ENCODE measurements at regions not wholly inside any gene's neighbourhood (a gene's known extent, or its start where the extent isn't known, plus 50 kb on each side); places are given as distances from the start of the nearest gene placed in this dataset.

DNA sequence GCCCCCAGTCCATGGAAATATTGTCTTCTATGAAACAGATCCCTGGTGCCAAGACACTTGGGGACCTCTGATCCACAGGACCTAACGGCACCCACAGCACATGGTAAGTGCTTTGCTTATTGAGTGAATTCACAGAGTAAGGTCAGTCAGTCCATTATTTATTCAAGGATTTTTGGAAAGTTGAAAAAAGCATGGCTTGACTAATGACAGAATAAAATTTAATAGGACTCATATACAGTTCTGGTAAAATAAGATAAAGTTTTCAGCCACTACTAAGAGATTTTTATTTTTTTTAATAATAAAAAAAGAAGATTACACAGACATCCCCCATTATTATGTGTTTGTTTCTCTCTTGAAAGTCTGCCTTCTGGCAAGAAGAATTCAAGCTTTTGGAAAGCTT, 490.6 kb upstream of the HS3ST1 start:
- TF ChIP-seq, protein P1, sequence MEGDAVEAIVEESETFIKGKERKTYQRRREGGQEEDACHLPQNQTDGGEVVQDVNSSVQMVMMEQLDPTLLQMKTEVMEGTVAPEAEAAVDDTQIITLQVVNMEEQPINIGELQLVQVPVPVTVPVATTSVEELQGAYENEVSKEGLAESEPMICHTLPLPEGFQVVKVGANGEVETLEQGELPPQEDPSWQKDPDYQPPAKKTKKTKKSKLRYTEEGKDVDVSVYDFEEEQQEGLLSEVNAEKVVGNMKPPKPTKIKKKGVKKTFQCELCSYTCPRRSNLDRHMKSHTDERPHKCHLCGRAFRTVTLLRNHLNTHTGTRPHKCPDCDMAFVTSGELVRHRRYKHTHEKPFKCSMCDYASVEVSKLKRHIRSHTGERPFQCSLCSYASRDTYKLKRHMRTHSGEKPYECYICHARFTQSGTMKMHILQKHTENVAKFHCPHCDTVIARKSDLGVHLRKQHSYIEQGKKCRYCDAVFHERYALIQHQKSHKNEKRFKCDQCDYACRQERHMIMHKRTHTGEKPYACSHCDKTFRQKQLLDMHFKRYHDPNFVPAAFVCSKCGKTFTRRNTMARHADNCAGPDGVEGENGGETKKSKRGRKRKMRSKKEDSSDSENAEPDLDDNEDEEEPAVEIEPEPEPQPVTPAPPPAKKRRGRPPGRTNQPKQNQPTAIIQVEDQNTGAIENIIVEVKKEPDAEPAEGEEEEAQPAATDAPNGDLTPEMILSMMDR (IDR thresholded peaks at IDR 0.05; ENCODE audit: low read depth, low read length): no peak
- no peak for DNase-seq (ENCODE audit: extremely low read depth, low read depth)

DNA sequence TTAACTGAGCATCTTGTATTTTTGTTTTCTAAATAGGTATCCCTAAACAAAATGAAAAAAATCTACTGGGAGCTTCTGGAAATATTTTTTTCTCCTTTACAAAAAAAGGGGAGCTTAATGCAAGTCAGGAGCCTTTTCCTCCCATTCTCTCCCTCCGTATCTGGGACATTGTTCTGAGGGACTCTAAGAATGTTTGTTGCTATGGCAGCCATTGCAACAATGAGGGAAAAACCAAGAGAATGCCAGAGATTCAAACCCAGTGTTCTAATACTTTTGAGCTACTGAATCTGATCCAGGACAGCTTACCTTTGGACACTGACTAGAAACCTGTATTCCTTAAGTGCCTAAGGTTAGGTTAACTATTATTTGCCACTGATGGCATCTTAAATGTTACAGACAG, 485.7 kb upstream of the HS3ST1 start:
- no peak for DNase-seq (ENCODE audit: extremely low read depth, low read depth)
- TF ChIP-seq, protein P1 (IDR thresholded peaks at IDR 0.05; ENCODE audit: low read depth, low read length): no peak

DNA sequence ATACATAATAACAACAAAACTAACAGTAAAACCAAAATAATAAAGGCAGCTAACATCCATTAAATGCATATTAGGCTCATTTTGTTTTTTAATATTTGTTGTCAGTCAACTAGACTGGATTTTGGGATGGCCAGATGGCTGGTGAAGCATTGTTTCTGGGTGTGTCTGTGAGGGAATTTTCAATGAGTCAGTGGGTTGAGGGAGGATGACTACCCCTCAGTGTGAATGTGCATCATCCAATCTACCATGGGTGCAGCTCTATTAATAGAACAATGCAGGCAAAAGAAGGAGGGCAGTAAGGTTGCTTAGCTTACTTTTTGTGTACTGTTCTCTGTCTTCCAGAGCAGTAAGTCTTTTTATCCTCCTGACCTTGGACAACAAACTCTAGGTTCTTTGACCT, 484.2 kb upstream of the HS3ST1 start:
- no peak for DNase-seq (ENCODE audit: extremely low read depth, low read depth)

DNA sequence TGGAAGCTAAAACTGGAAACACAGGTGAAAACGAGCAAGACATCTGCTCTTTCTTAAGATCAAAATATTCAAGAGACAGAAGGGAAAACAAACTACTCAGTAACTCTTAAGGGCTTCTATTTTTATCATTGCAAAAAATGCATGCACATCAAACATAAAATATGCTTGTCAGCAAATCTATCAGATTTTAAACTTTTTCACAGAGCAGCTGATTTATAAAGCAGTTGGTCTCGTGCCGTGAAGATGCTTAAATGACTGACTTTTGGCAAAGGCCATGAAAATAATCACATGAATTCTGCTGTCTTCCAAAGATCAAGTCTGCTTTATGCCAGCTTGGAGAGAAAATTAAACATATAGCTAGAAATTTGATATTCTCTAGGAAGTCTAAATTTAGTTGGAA, 482.1 kb upstream of the HS3ST1 start:
- TF ChIP-seq, protein P1 (IDR thresholded peaks at IDR 0.05; ENCODE audit: low read depth, low read length): no peak
- no peak for DNase-seq (ENCODE audit: extremely low read depth, low read depth)

More for the DNA sequence above, 484.2 kb upstream of the HS3ST1 start:
- TF ChIP-seq, protein P1 (IDR thresholded peaks at IDR 0.05; ENCODE audit: low read depth, low read length): no peak

DNA sequence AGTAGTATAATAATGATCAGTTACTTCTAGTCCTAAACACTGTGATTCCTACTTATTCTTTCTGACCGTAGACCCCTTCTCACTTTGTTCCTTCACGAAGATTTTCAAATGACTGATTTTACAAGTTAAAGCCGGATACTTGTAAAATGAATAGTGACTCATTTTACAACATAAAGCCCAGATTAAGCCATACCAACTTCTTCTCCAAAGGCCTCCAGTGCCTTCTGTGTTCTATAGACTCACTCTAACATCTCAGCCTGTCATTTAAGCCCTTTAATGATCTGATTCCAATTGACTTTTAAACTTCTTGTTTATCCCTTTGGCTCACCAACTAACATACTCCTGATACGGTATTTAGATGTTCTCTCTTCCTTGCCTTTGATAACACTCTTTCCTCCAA, 480.0 kb upstream of the HS3ST1 start:
- DNase-seq (ENCODE audit: extremely low read depth, low read depth): no peak
- TF ChIP-seq, protein P1 (IDR thresholded peaks at IDR 0.05; ENCODE audit: low read depth, low read length): no peak

DNA sequence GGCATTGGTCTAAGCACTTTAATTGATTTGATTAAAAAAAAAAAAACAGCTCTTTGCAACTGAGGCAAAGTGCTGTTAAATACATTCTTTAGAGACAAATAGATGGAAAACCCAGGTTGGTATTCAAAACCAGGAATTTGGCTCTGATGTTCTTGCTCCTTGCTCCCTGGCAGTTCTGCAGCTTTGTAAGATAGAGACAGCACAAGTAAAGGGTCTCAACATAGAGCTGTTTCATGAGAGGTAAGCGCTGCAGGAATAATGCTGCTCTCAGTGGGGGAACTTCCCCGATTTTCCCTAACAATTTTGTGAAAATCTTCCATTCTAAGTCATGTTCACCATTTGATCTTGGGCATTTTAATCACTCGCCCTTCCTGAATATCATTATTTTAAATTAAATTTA, 479.5 kb upstream of the HS3ST1 start:
- DNase-seq (ENCODE audit: extremely low read depth, low read depth): no peak
- TF ChIP-seq, protein P1 (IDR thresholded peaks at IDR 0.05; ENCODE audit: low read depth, low read length): no peak

DNA sequence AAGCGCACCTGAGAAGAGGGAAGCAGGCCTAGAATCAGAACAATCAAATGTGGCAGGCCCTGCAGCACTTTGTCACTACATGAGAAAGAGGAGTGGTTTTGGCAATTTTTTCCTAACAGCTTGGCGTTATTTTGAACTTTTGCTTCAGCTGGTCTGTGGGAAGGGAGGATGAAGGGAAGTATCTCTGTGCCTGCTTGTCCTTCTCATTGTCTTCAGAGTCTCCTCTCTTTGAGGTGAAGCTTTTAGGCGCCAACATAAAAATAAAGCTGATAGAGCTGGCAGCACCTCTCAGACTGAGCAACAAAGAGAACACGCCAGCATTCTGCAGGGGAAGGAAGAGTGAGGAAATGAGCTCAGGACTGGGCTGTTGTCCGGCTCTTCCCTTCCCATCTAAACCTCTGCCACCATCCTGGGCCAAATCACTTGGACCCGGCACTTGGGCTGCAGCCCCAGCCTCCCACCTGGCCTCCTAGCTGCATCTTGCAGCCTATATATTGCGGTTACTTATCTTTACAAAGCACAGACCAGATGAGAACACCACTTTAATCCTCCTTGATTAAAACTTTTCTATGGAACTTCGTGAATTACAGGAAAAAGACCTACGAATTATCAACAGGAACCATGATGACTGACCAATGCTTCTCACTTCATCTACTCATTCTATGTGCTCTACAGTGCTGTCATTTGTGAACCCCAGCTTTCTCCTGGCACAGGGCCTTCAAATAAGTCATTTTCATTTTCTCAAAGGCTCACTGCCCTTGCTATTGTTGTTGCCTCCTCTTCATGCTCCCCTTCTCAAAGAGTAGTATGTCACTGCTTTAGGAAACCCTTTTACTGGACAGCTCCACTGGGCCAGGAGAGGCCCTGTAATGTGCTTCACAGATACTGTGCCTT, 476.4 kb upstream of the HS3ST1 start:
- TF ChIP-seq, protein P1 (IDR thresholded peaks at IDR 0.05; ENCODE audit: low read depth, low read length): no peak

More for the DNA sequence above, 476.4 kb upstream of the HS3ST1 start:
- DNase-seq (ENCODE audit: extremely low read depth, low read depth): no peak
